ENCODE measurements at regions not wholly inside any gene's neighbourhood (a gene's known extent, or its start where the extent isn't known, plus 50 kb on each side); places are given as distances from the start of the nearest gene placed in this dataset.

GRCh38 chr2:96431319-96431718 lies 73.8 kb downstream of the NEURL3 start:
- TF ChIP-seq, protein P1, sequence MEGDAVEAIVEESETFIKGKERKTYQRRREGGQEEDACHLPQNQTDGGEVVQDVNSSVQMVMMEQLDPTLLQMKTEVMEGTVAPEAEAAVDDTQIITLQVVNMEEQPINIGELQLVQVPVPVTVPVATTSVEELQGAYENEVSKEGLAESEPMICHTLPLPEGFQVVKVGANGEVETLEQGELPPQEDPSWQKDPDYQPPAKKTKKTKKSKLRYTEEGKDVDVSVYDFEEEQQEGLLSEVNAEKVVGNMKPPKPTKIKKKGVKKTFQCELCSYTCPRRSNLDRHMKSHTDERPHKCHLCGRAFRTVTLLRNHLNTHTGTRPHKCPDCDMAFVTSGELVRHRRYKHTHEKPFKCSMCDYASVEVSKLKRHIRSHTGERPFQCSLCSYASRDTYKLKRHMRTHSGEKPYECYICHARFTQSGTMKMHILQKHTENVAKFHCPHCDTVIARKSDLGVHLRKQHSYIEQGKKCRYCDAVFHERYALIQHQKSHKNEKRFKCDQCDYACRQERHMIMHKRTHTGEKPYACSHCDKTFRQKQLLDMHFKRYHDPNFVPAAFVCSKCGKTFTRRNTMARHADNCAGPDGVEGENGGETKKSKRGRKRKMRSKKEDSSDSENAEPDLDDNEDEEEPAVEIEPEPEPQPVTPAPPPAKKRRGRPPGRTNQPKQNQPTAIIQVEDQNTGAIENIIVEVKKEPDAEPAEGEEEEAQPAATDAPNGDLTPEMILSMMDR (IDR thresholded peaks at IDR 0.05), result no peak
- no peaks in the 10 kb centered on the region for H3K27me3 ChIP-seq
- H3K9me3 ChIP-seq, result peaks cover 0 to 8% (median 0%) of the 10 kb centered on the region in 11 donors
- ATAC-seq, result peak; percentile 63 to 93 (median 88)
- H3K36me3 ChIP-seq, result no peaks in the 10 kb centered on the region
- intact Hi-C loops (cut with DNase I), result no loop called here
- H3K4me3 ChIP-seq, result no peak overlapping the region
- no peak overlapping the region for H3K27ac ChIP-seq
- peak; percentile 55 to 66 for DNase-seq
- peaks cover 0 to 23% (median 5%) of the 10 kb centered on the region in 9 donors for H3K4me1 ChIP-seq
- 77 to 81% methylated on average over 6 of the region's 6 CpGs for WGBS, 2 donors

DNA sequence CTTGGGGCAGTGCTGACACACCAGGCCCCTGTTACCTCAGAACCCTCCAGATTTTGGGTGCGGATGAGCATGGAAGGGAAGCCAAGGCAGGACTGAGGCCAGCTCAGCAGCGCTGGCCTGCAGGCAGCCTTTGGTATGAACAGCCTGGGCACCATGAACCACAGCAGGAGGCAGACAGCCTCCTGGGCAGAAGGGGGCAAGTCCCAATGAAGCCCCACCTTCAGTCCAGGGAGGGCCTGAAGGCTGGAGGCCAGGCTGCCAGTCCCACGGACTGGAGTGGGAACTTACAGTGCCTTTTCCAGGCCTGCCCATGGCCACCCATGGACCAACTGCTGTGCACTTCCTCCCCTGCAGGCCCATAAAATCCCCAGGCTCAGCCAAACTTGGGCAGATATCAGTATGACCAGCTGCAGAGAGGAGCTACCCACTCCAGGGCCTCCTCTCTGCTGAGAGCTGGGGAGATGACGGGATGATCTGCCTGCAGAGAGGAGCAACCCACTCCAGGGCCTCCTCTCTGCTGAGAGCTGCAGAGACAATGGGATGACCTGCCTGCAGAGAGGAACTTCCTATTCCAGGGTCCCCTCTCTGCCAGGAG lies 74.7 kb downstream of the NEURL3 start:
- no peaks in the 10 kb centered on the region for H3K27me3 ChIP-seq
- WGBS, 2 donors, result 90 to 95% methylated on average over 4 of the region's 4 CpGs
- DNase-seq, result no peak
- H3K9me3 ChIP-seq, result peaks cover 0 to 14% (median 0%) of the 10 kb centered on the region in 11 donors
- H3K4me3 ChIP-seq, result no peak overlapping the region
- H3K27ac ChIP-seq, result no peak overlapping the region
- H3K4me1 ChIP-seq, result peaks cover 0 to 23% (median 5%) of the 10 kb centered on the region in 9 donors
- no peaks in the 10 kb centered on the region for H3K36me3 ChIP-seq
- ATAC-seq, result peak in 2 of 8 donors; percentile 31 to 57
- TF ChIP-seq, protein P1 (IDR thresholded peaks at IDR 0.05), result no peak
- intact Hi-C loops (cut with DNase I), result no loop called here

- 52 to 56% methylated on average over 1 of the region's 1 CpG for WGBS, 2 donors
- intact Hi-C loops (cut with DNase I), result no loop called here
- no peak overlapping the region for H3K4me3 ChIP-seq
- ATAC-seq (peak in 1 of 8 donors; percentile 39), DNase-seq (no peak)
- H3K9me3 ChIP-seq, result peaks cover 0 to 17% (median 0%) of the 10 kb centered on the region in 11 donors
- TF ChIP-seq, protein P1 (IDR thresholded peaks at IDR 0.05), result no peak
- no peaks in the 10 kb centered on the region for H3K36me3 ChIP-seq
- peaks cover 0 to 23% (median 5%) of the 10 kb centered on the region in 9 donors for H3K4me1 ChIP-seq
- H3K27ac ChIP-seq, result no peak overlapping the region
- no peaks in the 10 kb centered on the region for H3K27me3 ChIP-seq
Measured at GRCh38 chr2:96427917-96428316, 77.2 kb downstream of the NEURL3 start.

DNA sequence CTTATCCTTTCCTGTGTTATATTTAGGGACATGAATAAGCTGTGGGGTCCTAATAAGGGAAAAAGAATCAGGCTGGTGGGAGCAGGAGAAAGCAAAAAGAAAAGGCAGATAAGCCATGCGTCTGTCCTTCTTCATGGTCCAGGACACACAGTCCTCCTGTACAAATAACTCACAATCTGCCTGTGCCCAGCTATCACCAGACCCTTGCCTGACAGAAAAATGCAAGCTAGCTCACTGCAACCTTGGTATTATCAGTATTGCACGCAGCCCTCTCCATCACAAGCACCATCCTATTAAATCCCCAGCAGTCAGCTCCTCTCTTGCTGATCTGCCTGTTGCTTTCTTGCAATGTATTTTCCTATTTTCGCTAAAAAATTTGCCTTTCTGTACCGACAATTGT lies 78.0 kb downstream of the NEURL3 start:
- DNase-seq (no peak), ATAC-seq (peak in 2 of 8 donors; percentile 34 to 77)
- H3K27ac ChIP-seq, result no peak overlapping the region
- H3K27me3 ChIP-seq, result peaks cover 0 to 3% (median 0%) of the 10 kb centered on the region in 7 donors
- peaks cover 0 to 17% (median 0%) of the 10 kb centered on the region in 11 donors for H3K9me3 ChIP-seq
- peaks cover 0 to 23% (median 5%) of the 10 kb centered on the region in 9 donors for H3K4me1 ChIP-seq
- intact Hi-C loops (cut with DNase I), result no loop called here
- H3K4me3 ChIP-seq, result no peak overlapping the region
- H3K36me3 ChIP-seq, result no peaks in the 10 kb centered on the region
- WGBS, 2 donors, result 61 to 62% methylated on average over 4 of the region's 4 CpGs
- TF ChIP-seq, protein P1 (IDR thresholded peaks at IDR 0.05), result no peak
